HG02678 (cell line): ENCODE measurements at regions not wholly inside any gene's neighbourhood (a gene's known extent, or its start where the extent isn't known, plus 50 kb on each side); places are given as distances from the start of the nearest gene placed in this dataset.
A peak's percentile ranks its signal among the peaks of the same experiment; 100 is the strongest.

Source experiments
- ATAC-seq: cut with Tn5 transposase; IDR thresholded peaks from one replicate; pipeline ENCODE4 v1.9.1; 2021; ENCODE audit warnings: mild to moderate bottlenecking, moderate library complexity; ENCODE audit not compliant: unreplicated experiment

DNA sequence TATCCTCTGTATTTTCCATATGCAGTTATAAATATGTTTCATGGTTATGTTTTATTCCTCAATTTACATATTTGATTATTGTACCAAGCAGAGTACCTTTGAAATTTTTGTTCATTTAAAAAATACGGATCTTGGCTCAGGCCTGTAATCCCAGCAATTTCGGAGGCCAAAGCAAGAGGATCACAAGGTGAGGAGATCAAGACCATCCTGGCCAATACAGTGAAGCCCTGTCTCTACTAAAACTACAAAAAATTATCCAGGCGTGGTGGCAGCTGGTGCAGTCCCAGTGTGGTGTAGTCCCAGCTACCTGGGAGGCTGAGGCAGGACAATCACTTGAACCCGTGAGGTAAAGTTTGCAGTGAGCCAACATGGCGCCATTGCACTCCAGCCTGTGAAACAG is 251.2 kb upstream of the TPTE start:
- peak; percentile 48 for ATAC-seq

DNA sequence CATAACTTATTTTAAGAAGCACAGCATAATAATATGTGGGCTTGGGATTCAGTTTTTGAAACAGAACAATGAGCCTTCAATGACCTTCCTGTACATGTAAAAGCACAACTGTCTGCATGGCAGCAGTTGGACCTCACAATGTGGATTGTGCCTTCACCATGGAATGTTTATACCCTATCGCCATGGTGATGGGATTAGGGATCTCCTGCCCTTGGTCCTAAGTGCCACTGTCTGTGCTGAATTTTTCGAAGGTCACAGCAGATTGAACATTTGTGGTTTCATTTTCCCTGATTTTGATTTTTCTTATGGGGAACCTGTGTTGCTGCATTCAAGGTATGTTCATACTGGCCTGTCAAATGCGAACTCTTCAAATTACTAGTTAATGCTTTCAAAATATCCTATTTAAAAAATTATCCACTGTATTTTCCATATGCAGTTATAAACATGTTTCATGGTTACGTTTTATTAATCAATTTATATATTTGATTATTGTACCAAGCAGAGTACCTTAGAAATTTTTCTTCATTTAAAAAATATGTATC is 249.6 kb upstream of the TPTE start:
- peak; percentile 36 for ATAC-seq

DNA sequence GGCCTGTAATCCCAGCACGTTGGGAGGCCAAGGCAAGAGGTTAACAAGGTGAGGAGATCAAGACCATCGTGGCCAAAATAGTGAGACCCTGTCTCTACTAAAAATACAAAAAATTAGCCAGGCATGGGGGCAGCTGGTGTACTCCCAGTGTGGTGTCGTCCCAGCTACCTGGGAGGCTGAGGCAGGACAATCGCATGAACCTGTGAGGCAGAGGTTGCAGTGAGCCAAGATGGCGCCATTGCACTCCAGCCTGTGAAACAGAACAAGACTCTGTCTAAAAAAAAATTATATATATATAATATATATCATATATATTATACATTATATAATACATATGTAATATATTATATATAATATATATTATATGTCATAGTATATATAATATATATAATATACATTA is 249.2 kb upstream of the TPTE start:
- ATAC-seq: peak; percentile 75

DNA sequence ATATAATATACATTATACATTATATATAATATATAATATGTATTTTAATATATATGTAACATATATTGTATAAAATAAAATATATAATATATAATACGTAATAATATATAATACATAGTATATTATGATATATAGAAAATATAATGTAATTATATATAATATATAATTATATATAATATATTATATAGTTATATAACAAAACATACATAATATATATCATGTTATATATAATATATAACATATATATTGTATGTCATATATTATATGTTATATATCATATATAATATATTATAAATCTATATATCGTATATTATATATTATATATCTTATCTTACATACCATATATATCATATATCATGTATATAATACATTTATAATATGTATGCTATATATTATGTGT is 248.2 kb upstream of the TPTE start:
- ATAC-seq: no peak

DNA sequence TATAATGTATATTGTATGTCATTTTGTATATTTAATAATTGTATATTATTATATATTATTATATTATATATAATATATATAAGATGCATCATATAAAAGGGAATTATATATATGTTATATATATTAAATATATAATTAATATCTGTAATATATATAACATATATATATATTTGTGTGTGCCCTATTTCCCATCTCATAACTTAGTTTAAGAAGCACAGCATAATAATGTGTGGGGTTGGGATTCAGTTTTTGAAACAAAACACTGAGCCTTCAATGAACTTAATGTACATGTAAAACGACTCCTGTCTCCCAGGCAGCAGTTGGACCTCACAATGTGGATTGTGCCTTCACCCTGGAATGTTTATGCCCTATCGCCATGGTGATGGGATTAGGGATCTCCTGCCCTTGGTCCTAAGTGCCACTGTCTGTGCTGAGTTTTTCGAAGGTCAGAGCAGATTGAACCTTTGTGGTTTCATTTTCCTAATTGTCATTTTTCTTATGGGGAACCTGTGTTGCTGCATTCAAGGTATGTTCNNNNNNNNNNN is 247.5 kb upstream of the TPTE start:
- peak; percentile 65 for ATAC-seq
